Peyer's patch (tissue), 4 donors: ENCODE measurements at regions not wholly inside any gene's neighbourhood (a gene's known extent, or its start where the extent isn't known, plus 50 kb on each side); places are given as distances from the start of the nearest gene placed in this dataset.

Experiments
- DNase-seq, 3 donors: peaks; one replicate each; pipeline ENCODE4 v3.0.0-alpha.2; 2017 to 2019
- H3K27ac ChIP-seq, 4 donors: fragments of 200-600 bp; sonication (generic); one replicate each; pipeline ENCODE4 v1.5.1; 2016 to 2019
- H3K27me3 ChIP-seq, 2 donors: fragments of 200-600 bp; sonication (generic); one replicate each; pipeline ENCODE4 v1.5.1; 2019
- H3K36me3 ChIP-seq, 3 donors: fragments of 200-600 bp; sonication (generic); one replicate each; pipeline ENCODE4 v1.5.1; 2016 to 2019
- H3K4me1 ChIP-seq, 4 donors: fragments of 200-600 bp; sonication (generic); one replicate each; pipeline ENCODE4 v1.5.1; 2016 to 2019
- H3K4me3 ChIP-seq, 4 donors: fragments of 200-600 bp; sonication (generic); 1 replicate in 3 of 4; 2 replicates in 1 of 4; pipeline ENCODE4 v1.5.1; 2016 to 2019; ENCODE audit warnings: mild to moderate bottlenecking in 1 of 4
- H3K9me3 ChIP-seq, 4 donors: fragments of 200-600 bp; sonication (generic); one replicate each; pipeline ENCODE4 v1.5.1; 2016 to 2019; ENCODE audit warnings: mild to moderate bottlenecking in 1 of 4
- POLR2A ChIP-seq, 2 donors: fragments of 450-650 bp; IDR thresholded peaks; one replicate each; pipeline ENCODE4 v1.5.1; 2017; ENCODE audit warnings: antibody characterized with exemption in 2 of 2, mild to moderate bottlenecking in 2 of 2, moderate library complexity in 2 of 2
- TF ChIP-seq, protein P1 (sequence below), 6 experiments: fragments of 450-650 bp in 4 of 6; fragments of 200-600 bp in 2 of 6; sonication (generic) in 1 of 6; IDR thresholded peaks; one replicate each; pipeline ENCODE4 v1.5.1; 2017 to 2019; ENCODE audit warnings: antibody characterized with exemption in 6 of 6, mild to moderate bottlenecking in 3 of 6, moderate library complexity in 1 of 6

DNA sequence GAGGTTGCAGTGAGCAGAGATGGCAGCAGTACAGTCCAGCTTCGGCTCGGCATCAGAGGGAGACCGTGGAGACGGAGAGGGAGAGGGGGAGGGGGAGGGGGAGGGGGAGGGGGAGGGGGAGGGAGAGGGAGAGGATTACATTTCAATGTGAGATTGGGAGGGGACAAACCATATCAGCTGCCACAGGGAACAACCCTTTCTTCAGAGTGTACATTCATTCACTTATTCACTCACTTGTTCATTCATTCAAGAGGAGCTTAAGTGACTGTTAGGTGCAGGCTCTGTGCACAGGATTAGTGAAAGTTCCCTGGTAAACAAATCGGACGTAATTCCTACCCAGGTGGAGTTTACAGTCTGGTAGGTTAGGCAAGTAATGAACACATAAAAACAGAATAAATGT is 65.6 kb upstream of the MEDAG start:
- no peaks in the 10 kb centered on the region for H3K9me3 ChIP-seq
- TF ChIP-seq POLR2A (IDR thresholded peaks at IDR 0.05): no peak
- TF ChIP-seq, protein P1, sequence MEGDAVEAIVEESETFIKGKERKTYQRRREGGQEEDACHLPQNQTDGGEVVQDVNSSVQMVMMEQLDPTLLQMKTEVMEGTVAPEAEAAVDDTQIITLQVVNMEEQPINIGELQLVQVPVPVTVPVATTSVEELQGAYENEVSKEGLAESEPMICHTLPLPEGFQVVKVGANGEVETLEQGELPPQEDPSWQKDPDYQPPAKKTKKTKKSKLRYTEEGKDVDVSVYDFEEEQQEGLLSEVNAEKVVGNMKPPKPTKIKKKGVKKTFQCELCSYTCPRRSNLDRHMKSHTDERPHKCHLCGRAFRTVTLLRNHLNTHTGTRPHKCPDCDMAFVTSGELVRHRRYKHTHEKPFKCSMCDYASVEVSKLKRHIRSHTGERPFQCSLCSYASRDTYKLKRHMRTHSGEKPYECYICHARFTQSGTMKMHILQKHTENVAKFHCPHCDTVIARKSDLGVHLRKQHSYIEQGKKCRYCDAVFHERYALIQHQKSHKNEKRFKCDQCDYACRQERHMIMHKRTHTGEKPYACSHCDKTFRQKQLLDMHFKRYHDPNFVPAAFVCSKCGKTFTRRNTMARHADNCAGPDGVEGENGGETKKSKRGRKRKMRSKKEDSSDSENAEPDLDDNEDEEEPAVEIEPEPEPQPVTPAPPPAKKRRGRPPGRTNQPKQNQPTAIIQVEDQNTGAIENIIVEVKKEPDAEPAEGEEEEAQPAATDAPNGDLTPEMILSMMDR (IDR thresholded peaks at IDR 0.05): no peak
- no peak overlapping the region for H3K4me3 ChIP-seq
- H3K4me1 ChIP-seq: peaks cover 0 to 3% (median 0%) of the 10 kb centered on the region in 4 donors
- no peak for DNase-seq
- no peaks in the 10 kb centered on the region for H3K36me3 ChIP-seq
- no peaks in the 10 kb centered on the region for H3K27me3 ChIP-seq
- no peak overlapping the region for H3K27ac ChIP-seq

DNA sequence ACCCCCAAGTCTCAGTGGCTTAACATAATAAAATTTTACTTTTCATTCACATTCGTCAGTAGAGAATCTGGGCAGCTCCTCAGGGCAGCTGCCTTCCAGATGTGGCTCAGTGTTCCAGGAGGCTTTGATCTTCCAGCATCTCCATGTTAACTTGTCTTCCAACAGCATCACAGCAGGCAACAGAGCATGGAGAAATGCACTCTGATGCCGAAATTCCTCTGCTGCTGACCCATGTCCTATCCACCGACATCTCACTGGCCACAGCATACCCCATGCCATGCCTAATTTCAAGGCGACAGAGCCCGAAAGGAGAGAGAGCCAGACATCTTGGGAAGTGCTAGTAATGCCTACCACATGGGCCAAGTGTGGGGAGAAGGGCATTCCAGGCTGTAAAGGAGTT is 64.9 kb upstream of the MEDAG start:
- Histone ChIP-seq H3K36me3 (no peaks in the 10 kb centered on the region), H3K4me3 (no peak overlapping the region), H3K9me3 (no peaks in the 10 kb centered on the region), H3K4me1 (no peaks in the 10 kb centered on the region), H3K27me3 (no peaks in the 10 kb centered on the region), H3K27ac (no peak overlapping the region)
- DNase-seq: no peak
- no peak for TF ChIP-seq POLR2A (IDR thresholded peaks at IDR 0.05)
- TF ChIP-seq, protein P1 (IDR thresholded peaks at IDR 0.05): no peak

DNA sequence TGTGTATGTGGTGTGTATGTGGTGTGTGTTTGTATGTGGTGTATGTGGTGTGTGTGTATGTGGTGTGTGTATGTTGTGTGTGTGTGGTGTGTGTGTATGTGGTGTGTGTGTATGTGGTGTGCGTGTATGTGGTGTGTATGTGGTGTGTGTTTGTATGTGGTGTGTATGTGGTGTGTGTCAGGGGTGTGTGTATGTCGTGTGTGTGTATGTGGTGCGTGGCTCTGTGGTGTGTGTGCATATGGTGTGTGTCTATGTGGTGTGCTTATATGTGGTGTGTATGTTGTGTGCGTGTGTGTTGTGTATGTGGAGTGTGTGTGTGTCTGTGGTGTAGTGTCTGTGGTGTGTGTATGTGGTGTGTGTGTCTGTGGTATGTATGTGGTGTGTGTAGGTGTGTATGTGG is 62.5 kb upstream of the MEDAG start:
- Histone ChIP-seq H3K4me1 (no peaks in the 10 kb centered on the region), H3K36me3 (no peaks in the 10 kb centered on the region), H3K4me3 (no peak overlapping the region), H3K27me3 (no peaks in the 10 kb centered on the region), H3K27ac (no peak overlapping the region), H3K9me3 (no peaks in the 10 kb centered on the region)
- TF ChIP-seq, protein P1 (IDR thresholded peaks at IDR 0.05): no peak
- TF ChIP-seq POLR2A (IDR thresholded peaks at IDR 0.05): no peak
- DNase-seq: no peak

GRCh38 chr13:30844548-30845296 is 61.3 kb upstream of the MEDAG start:
- Histone ChIP-seq H3K27ac (peak overlapping the region in 1 of 4 donors; percentile 5), H3K9me3 (no peaks in the 10 kb centered on the region), H3K36me3 (no peaks in the 10 kb centered on the region), H3K27me3 (no peaks in the 10 kb centered on the region), H3K4me3 (no peak overlapping the region), H3K4me1 (no peaks in the 10 kb centered on the region)
- DNase-seq: no peak
- no peak for TF ChIP-seq POLR2A (IDR thresholded peaks at IDR 0.05)
- TF ChIP-seq, protein P1 (IDR thresholded peaks at IDR 0.05): no peak

GRCh38 chr13:30845297-30846214 is 60.5 kb upstream of the MEDAG start:
- no peaks in the 10 kb centered on the region for H3K36me3 ChIP-seq
- H3K4me3 ChIP-seq: no peak overlapping the region
- peak overlapping the region in 1 of 4 donors; percentile 5 for H3K27ac ChIP-seq
- H3K9me3 ChIP-seq: no peaks in the 10 kb centered on the region
- TF ChIP-seq POLR2A (IDR thresholded peaks at IDR 0.05): no peak
- TF ChIP-seq, protein P1 (IDR thresholded peaks at IDR 0.05): no peak
- no peak for DNase-seq
- no peaks in the 10 kb centered on the region for H3K27me3 ChIP-seq
- no peaks in the 10 kb centered on the region for H3K4me1 ChIP-seq
